ENCODE measurements at regions not wholly inside any gene's neighbourhood (a gene's known extent, or its start where the extent isn't known, plus 50 kb on each side); places are given as distances from the start of the nearest gene placed in this dataset.
"Not testable (repeated sequence)": the region's sequence is repeated elsewhere in the genome, so short reads cannot be mapped to it uniquely, and the experiment has no call there.

DNA sequence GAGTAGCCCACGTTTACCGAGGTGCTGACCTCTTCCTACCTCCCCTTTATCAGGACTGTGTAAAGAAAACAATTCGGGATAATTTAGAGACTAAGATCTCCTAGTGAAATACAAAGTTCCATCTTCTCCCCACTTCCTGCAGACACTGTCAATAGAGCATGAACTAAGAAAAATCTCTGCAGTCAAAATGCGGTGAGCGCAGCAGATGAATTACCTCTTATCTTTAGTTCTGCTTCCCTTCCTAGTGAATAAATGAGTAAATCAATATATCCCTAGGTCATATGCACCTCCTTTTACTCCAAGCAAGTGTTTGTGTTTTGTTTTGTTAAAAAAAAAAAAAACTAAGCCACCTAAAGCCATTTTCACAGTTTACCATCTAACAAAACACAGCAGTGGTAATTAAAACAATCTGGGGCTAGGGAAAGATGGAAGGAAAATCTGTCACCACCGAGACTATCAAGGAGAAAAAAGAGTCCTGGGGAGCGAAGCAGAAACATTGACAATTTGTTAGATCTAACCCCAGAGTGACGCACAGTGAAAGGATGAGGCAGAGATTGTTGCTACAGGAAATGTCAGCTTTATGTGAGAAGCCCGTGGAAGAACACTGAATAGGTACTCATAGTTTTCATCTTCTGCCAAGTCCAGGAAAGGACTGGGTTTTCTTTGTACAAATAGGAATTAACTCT, 159.4 kb upstream of the SPTLC3 start:
- Mint-ChIP-seq H3K36me3 (ENCODE audit: insufficient read depth) (no peaks in the 10 kb centered on the region), H3K4me1 (ENCODE audit: low read depth in 2 of 2) (no peaks in the 10 kb centered on the region), H3K27ac (no peak overlapping the region), H3K27me3 (no peaks in the 10 kb centered on the region), H3K4me3 (no peak overlapping the region), H3K9me3 (peaks cover 9 to 30% of the 10 kb centered on the region in 2 donors)
- ATAC-seq (replicated peaks) = no peak
- no peak for DNase-seq

DNA sequence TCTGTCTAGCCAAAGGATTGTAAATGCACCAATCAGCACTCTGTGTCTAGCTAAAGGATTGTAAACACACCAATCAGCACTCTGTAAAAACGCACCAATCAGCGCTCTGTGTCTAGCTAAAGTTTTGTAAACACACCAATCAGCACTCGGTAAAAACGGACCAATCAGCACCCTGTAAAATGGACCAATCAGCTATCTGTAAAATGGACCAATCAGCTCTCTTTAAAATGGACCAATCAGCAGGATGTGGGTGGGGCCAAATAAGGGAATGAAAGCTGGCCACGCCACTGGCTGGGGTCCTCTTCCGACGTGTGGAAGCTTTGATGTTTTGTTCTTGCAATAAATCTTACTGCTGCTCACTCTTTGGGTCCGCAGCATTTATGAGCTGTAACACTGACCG, 151.1 kb upstream of the SPTLC3 start:
- not testable (repeated sequence) for H3K36me3 Mint-ChIP-seq (ENCODE audit: insufficient read depth); H3K27me3 Mint-ChIP-seq; H3K27ac Mint-ChIP-seq; ATAC-seq (replicated peaks); H3K4me3 Mint-ChIP-seq; H3K4me1 Mint-ChIP-seq (ENCODE audit: low read depth in 2 of 2); DNase-seq
- H3K9me3 Mint-ChIP-seq = peaks cover 10 to 29% of the 10 kb centered on the region in 2 donors

- H3K36me3 Mint-ChIP-seq (ENCODE audit: insufficient read depth) = no peaks in the 10 kb centered on the region
- no peaks in the 10 kb centered on the region for H3K27me3 Mint-ChIP-seq
- ATAC-seq (replicated peaks) = no peak
- peaks cover 5 to 22% of the 10 kb centered on the region in 2 donors for H3K9me3 Mint-ChIP-seq
- no peak overlapping the region for H3K27ac Mint-ChIP-seq
- H3K4me3 Mint-ChIP-seq = no peak overlapping the region
- no peaks in the 10 kb centered on the region for H3K4me1 Mint-ChIP-seq (ENCODE audit: low read depth in 2 of 2)
- no peak for DNase-seq
These were observed 148.0 kb upstream of the SPTLC3 start for GRCh38 chr20:12860619-12861247.

GRCh38 chr20:12869669-12870068, 139.1 kb upstream of the SPTLC3 start:
- no peaks in the 10 kb centered on the region for H3K27me3 Mint-ChIP-seq
- ATAC-seq (replicated peaks) (no peak), DNase-seq (no peak)
- H3K9me3 Mint-ChIP-seq = peaks cover 8 to 9% of the 10 kb centered on the region in 2 donors
- H3K4me1 Mint-ChIP-seq (ENCODE audit: low read depth in 2 of 2) = no peaks in the 10 kb centered on the region
- H3K36me3 Mint-ChIP-seq (ENCODE audit: insufficient read depth) = no peaks in the 10 kb centered on the region
- no peak overlapping the region for H3K27ac Mint-ChIP-seq
- no peak overlapping the region for H3K4me3 Mint-ChIP-seq

DNA sequence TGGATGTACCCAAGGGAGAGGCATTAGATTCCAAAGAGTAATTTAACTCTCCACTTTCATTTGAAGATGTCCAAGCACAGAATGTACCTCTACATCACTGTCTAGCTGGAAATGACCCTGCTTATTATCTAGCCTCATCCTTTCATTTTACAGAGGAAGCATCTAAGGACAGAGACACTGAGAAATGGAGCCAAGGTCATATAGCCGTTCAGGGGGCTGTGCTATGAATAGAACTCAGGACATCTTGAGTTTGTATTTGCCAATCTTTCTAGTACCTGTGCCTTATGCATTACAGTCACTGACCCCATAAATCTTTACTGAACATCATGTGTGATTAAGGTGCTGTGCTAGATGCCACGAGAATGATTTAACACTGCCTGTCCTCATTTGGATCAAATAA, 138.2 kb upstream of the SPTLC3 start:
- Mint-ChIP-seq H3K27ac (no peak overlapping the region), H3K27me3 (no peaks in the 10 kb centered on the region), H3K4me1 (ENCODE audit: low read depth in 2 of 2) (no peaks in the 10 kb centered on the region), H3K4me3 (no peak overlapping the region), H3K9me3 (peaks cover 8 to 9% of the 10 kb centered on the region in 2 donors), H3K36me3 (ENCODE audit: insufficient read depth) (no peaks in the 10 kb centered on the region)
- DNase-seq = no peak
- no peak for ATAC-seq (replicated peaks)

DNA sequence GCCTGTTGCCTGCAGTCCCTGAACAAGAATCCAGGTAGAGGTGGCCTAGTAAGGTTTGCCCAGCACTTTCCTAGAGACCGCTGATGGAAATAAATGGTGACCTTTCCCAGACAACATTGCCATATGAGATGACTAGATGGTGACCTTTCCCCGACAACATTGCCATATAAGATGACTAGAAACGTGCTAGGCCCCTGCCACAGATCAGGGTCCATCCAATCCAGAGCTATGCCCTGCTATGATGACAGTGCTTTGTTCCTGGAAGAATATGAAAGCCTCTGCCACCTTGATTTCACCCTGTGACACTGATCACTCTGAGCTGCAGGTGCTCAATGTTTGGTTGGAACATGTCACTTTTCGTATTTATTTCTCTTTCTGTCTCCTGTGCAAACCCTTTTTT, 133.8 kb upstream of the SPTLC3 start:
- no peaks in the 10 kb centered on the region for H3K9me3 Mint-ChIP-seq
- no peak overlapping the region for H3K27ac Mint-ChIP-seq
- no peak overlapping the region for H3K4me3 Mint-ChIP-seq
- no peaks in the 10 kb centered on the region for H3K27me3 Mint-ChIP-seq
- DNase-seq (no peak), ATAC-seq (replicated peaks) (no peak)
- no peaks in the 10 kb centered on the region for H3K36me3 Mint-ChIP-seq (ENCODE audit: insufficient read depth)
- no peaks in the 10 kb centered on the region for H3K4me1 Mint-ChIP-seq (ENCODE audit: low read depth in 2 of 2)

- ATAC-seq (replicated peaks) (no peak), DNase-seq (no peak)
- H3K36me3 Mint-ChIP-seq (ENCODE audit: insufficient read depth) = no peaks in the 10 kb centered on the region
- no peak overlapping the region for H3K27ac Mint-ChIP-seq
- H3K4me1 Mint-ChIP-seq (ENCODE audit: low read depth in 2 of 2) = no peaks in the 10 kb centered on the region
- H3K27me3 Mint-ChIP-seq = no peaks in the 10 kb centered on the region
- H3K4me3 Mint-ChIP-seq = no peak overlapping the region
- no peaks in the 10 kb centered on the region for H3K9me3 Mint-ChIP-seq
These were observed 133.3 kb upstream of the SPTLC3 start for GRCh38 chr20:12875510-12875909.

- Mint-ChIP-seq H3K36me3 (ENCODE audit: insufficient read depth) (peaks cover 3% of the 10 kb centered on the region), H3K4me3 (no peak overlapping the region), H3K27me3 (no peaks in the 10 kb centered on the region), H3K4me1 (ENCODE audit: low read depth in 2 of 2) (no peaks in the 10 kb centered on the region), H3K27ac (no peak overlapping the region), H3K9me3 (peaks cover 0 to 4% of the 10 kb centered on the region in 2 donors)
- ATAC-seq (replicated peaks) (no peak), DNase-seq (no peak)
These were observed 125.8 kb upstream of the SPTLC3 start for GRCh38 chr20:12882832-12883506.

DNA sequence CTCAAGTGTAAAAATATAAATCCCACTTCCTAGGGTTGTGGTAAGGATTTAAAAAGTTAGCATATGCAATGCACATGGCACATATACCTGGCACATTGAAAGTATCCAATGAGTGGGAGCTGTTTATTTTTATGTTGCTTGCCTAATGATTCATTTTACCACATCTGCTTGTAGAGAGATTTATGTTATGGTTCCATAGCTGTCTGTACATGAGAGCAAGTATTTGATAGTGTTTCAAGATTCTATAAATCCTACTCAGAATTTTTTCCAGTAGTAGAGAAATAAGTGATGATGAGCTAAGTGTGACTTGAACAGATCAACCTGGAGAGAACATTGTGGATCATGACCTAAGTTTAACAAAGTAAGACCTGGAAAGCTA, 125.3 kb upstream of the SPTLC3 start:
- peaks cover 3% of the 10 kb centered on the region for H3K36me3 Mint-ChIP-seq (ENCODE audit: insufficient read depth)
- no peak for ATAC-seq (replicated peaks)

GRCh38 chr20:12886618-12887363, 122.0 kb upstream of the SPTLC3 start:
- H3K9me3 Mint-ChIP-seq = peaks cover 6 to 16% of the 10 kb centered on the region in 2 donors
- DNase-seq (no peak), ATAC-seq (replicated peaks) (no peak)
- H3K27ac Mint-ChIP-seq = no peak overlapping the region
- no peaks in the 10 kb centered on the region for H3K27me3 Mint-ChIP-seq
- H3K4me1 Mint-ChIP-seq (ENCODE audit: low read depth in 2 of 2) = no peaks in the 10 kb centered on the region
- H3K4me3 Mint-ChIP-seq = no peak overlapping the region
- H3K36me3 Mint-ChIP-seq (ENCODE audit: insufficient read depth) = peaks cover 2% of the 10 kb centered on the region

More for the DNA sequence above, 125.3 kb upstream of the SPTLC3 start:
- no peak for DNase-seq
- Mint-ChIP-seq H3K4me1 (ENCODE audit: low read depth in 2 of 2) (no peaks in the 10 kb centered on the region), H3K27me3 (no peaks in the 10 kb centered on the region), H3K27ac (no peak overlapping the region), H3K9me3 (peaks cover 0 to 4% of the 10 kb centered on the region in 2 donors), H3K4me3 (no peak overlapping the region)

GRCh38 chr20:12891643-12892042, 117.1 kb upstream of the SPTLC3 start:
- no peaks in the 10 kb centered on the region for H3K36me3 Mint-ChIP-seq (ENCODE audit: insufficient read depth)

GRCh38 chr20:12893019-12893418, 115.8 kb upstream of the SPTLC3 start:
- DNase-seq (no peak), ATAC-seq (replicated peaks) (no peak)
- H3K36me3 Mint-ChIP-seq (ENCODE audit: insufficient read depth) = no peaks in the 10 kb centered on the region
- no peaks in the 10 kb centered on the region for H3K4me1 Mint-ChIP-seq (ENCODE audit: low read depth in 2 of 2)
- H3K9me3 Mint-ChIP-seq = peaks cover 4 to 16% of the 10 kb centered on the region in 2 donors
- no peak overlapping the region for H3K4me3 Mint-ChIP-seq
- H3K27me3 Mint-ChIP-seq = no peaks in the 10 kb centered on the region
- no peak overlapping the region for H3K27ac Mint-ChIP-seq

More at GRCh38 chr20:12891643-12892042, 117.1 kb upstream of the SPTLC3 start:
- H3K27ac Mint-ChIP-seq = no peak overlapping the region
- ATAC-seq (replicated peaks) (no peak), DNase-seq (no peak)
- H3K9me3 Mint-ChIP-seq = peaks cover 4 to 16% of the 10 kb centered on the region in 2 donors
- H3K27me3 Mint-ChIP-seq = no peaks in the 10 kb centered on the region
- H3K4me1 Mint-ChIP-seq (ENCODE audit: low read depth in 2 of 2) = no peaks in the 10 kb centered on the region
- no peak overlapping the region for H3K4me3 Mint-ChIP-seq

DNA sequence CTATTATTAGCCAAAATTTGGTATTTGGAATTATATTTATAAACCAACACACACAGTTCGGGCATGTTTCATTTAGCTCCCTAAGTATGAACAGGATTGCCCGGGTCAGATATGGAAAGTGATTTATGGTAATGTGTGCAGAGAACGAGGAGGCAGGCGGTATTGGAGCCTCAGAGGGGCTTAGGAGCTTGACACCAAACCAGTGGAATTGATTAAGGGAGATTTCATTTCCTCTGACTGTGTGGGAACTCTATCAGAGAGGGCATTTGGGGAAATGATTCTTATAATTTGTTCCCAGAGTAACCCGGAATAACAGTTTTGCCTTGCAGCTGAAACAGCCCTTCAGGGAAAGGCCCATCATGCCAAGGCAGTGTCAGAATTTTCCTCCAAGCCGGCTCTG, 115.1 kb upstream of the SPTLC3 start:
- Mint-ChIP-seq H3K4me3 (no peak overlapping the region), H3K4me1 (ENCODE audit: low read depth in 2 of 2) (no peaks in the 10 kb centered on the region), H3K27ac (no peak overlapping the region), H3K9me3 (peaks cover 4 to 16% of the 10 kb centered on the region in 2 donors), H3K27me3 (no peaks in the 10 kb centered on the region), H3K36me3 (ENCODE audit: insufficient read depth) (no peaks in the 10 kb centered on the region)
- ATAC-seq (replicated peaks) = no peak
- no peak for DNase-seq
